ENCODE measurements at regions not wholly inside any gene's neighbourhood (a gene's known extent, or its start where the extent isn't known, plus 50 kb on each side); places are given as distances from the start of the nearest gene placed in this dataset.
"Not testable (repeated sequence)": the region's sequence is repeated elsewhere in the genome, so short reads cannot be mapped to it uniquely, and the experiment has no call there.

GRCh38 chr1:195851016-195851601 lies 757.1 kb downstream of the KCNT2 start:
- DNase-seq (no peak), ATAC-seq (replicated peaks in 1 of 4) (no peak)
- no peak overlapping the region for H3K4me3 ChIP-seq (ENCODE audit: control insufficient read depth in 1 of 2, extremely low read depth in 1 of 2, low read length in 1 of 2)
- H3K4me1 Mint-ChIP-seq: no peaks in the 10 kb centered on the region
- no peaks in the 10 kb centered on the region for H3K4me1 ChIP-seq (ENCODE audit: control insufficient read depth in 1 of 2, extremely low read depth in 1 of 2, insufficient read depth in 2 of 2, low read length in 2 of 2)
- peaks cover 0 to 9% (median 0%) of the 10 kb centered on the region in 3 donors for H3K9me3 Mint-ChIP-seq
- H3K27me3 Mint-ChIP-seq: no peaks in the 10 kb centered on the region
- no peaks in the 10 kb centered on the region for H3K36me3 Mint-ChIP-seq
- POLR2A ChIA-PET: no interaction called here
- no CpG with 5 or more reads among the region's 5 CpGs for WGBS (ENCODE audit: insufficient coverage)
- H3K4me3 Mint-ChIP-seq: no peak overlapping the region
- H3K9me3 ChIP-seq: no peaks in the 10 kb centered on the region
- no peak overlapping the region for H3K27ac ChIP-seq (ENCODE audit: low read length)
- H3K27me3 ChIP-seq (replicated peaks in 1 of 2; ENCODE audit: control insufficient read depth in 2 of 2, extremely low read depth in 1 of 2, insufficient read depth in 2 of 2, low read length in 1 of 2): no peaks in the 10 kb centered on the region
- no peak overlapping the region for H3K27ac Mint-ChIP-seq
- no peaks in the 10 kb centered on the region for H3K36me3 ChIP-seq (ENCODE audit: control insufficient read depth in 2 of 2, extremely low read depth in 1 of 2, insufficient read depth in 1 of 2, low read length in 1 of 2)
- CTCF ChIA-PET: no interaction called here

GRCh38 chr1:195849180-195849579 lies 759.1 kb downstream of the KCNT2 start:
- ATAC-seq (replicated peaks in 1 of 4) (no peak), DNase-seq (no peak)
- Mint-ChIP-seq H3K4me3 (no peak overlapping the region), H3K4me1 (no peaks in the 10 kb centered on the region), H3K36me3 (no peaks in the 10 kb centered on the region), H3K9me3 (peaks cover 0 to 11% (median 6%) of the 10 kb centered on the region in 3 donors), H3K27ac (no peak overlapping the region), H3K27me3 (no peaks in the 10 kb centered on the region)
- Histone ChIP-seq H3K27me3 (replicated peaks in 1 of 2; ENCODE audit: control insufficient read depth in 2 of 2, extremely low read depth in 1 of 2, insufficient read depth in 2 of 2, low read length in 1 of 2) (no peaks in the 10 kb centered on the region), H3K27ac (ENCODE audit: low read length) (no peak overlapping the region), H3K4me3 (ENCODE audit: control insufficient read depth in 1 of 2, extremely low read depth in 1 of 2, low read length in 1 of 2) (no peak overlapping the region), H3K9me3 (no peaks in the 10 kb centered on the region), H3K36me3 (ENCODE audit: control insufficient read depth in 2 of 2, extremely low read depth in 1 of 2, insufficient read depth in 1 of 2, low read length in 1 of 2) (no peaks in the 10 kb centered on the region), H3K4me1 (ENCODE audit: control insufficient read depth in 1 of 2, extremely low read depth in 1 of 2, insufficient read depth in 2 of 2, low read length in 2 of 2) (no peaks in the 10 kb centered on the region)
- ChIA-PET POLR2A (no interaction called here), CTCF (no interaction called here)
- WGBS (ENCODE audit: insufficient coverage): no CpG with 5 or more reads among the region's 1 CpG

GRCh38 chr1:195847957-195848875 lies 760.0 kb downstream of the KCNT2 start:
- H3K36me3 Mint-ChIP-seq; H3K4me1 Mint-ChIP-seq; H3K27me3 ChIP-seq (replicated peaks in 1 of 2; ENCODE audit: control insufficient read depth in 2 of 2, extremely low read depth in 1 of 2, insufficient read depth in 2 of 2, low read length in 1 of 2); H3K27me3 Mint-ChIP-seq; H3K9me3 ChIP-seq; H3K4me3 ChIP-seq (ENCODE audit: control insufficient read depth in 1 of 2, extremely low read depth in 1 of 2, low read length in 1 of 2); ATAC-seq (replicated peaks in 1 of 4); H3K36me3 ChIP-seq (ENCODE audit: control insufficient read depth in 2 of 2, extremely low read depth in 1 of 2, insufficient read depth in 1 of 2, low read length in 1 of 2); H3K27ac ChIP-seq (ENCODE audit: low read length); H3K27ac Mint-ChIP-seq; H3K4me3 Mint-ChIP-seq; CTCF ChIA-PET; DNase-seq; H3K4me1 ChIP-seq (ENCODE audit: control insufficient read depth in 1 of 2, extremely low read depth in 1 of 2, insufficient read depth in 2 of 2, low read length in 2 of 2); POLR2A ChIA-PET: not testable (repeated sequence)
- peaks cover 0 to 14% (median 8%) of the 10 kb centered on the region in 3 donors for H3K9me3 Mint-ChIP-seq
- WGBS (ENCODE audit: insufficient coverage): 80% methylated on average over 14 of the region's 19 CpGs

GRCh38 chr1:195831789-195832188 lies 776.5 kb downstream of the KCNT2 start:
- DNase-seq (no peak), ATAC-seq (replicated peaks in 1 of 4) (no peak)
- H3K9me3 Mint-ChIP-seq: no peaks in the 10 kb centered on the region
- H3K27ac Mint-ChIP-seq: no peak overlapping the region
- WGBS (ENCODE audit: insufficient coverage): 86% methylated on average over 2 of the region's 4 CpGs
- no peak overlapping the region for H3K4me3 ChIP-seq (ENCODE audit: control insufficient read depth in 1 of 2, extremely low read depth in 1 of 2, low read length in 1 of 2)
- no peaks in the 10 kb centered on the region for H3K36me3 ChIP-seq (ENCODE audit: control insufficient read depth in 2 of 2, extremely low read depth in 1 of 2, insufficient read depth in 1 of 2, low read length in 1 of 2)
- no peaks in the 10 kb centered on the region for H3K9me3 ChIP-seq
- H3K4me1 ChIP-seq (ENCODE audit: control insufficient read depth in 1 of 2, extremely low read depth in 1 of 2, insufficient read depth in 2 of 2, low read length in 2 of 2): no peaks in the 10 kb centered on the region
- H3K4me1 Mint-ChIP-seq: no peaks in the 10 kb centered on the region
- H3K27me3 ChIP-seq (replicated peaks in 1 of 2; ENCODE audit: control insufficient read depth in 2 of 2, extremely low read depth in 1 of 2, insufficient read depth in 2 of 2, low read length in 1 of 2): no peaks in the 10 kb centered on the region
- no peak overlapping the region for H3K27ac ChIP-seq (ENCODE audit: low read length)
- no peaks in the 10 kb centered on the region for H3K27me3 Mint-ChIP-seq
- POLR2A ChIA-PET: no interaction called here
- no peaks in the 10 kb centered on the region for H3K36me3 Mint-ChIP-seq
- CTCF ChIA-PET: no interaction called here
- H3K4me3 Mint-ChIP-seq: no peak overlapping the region

- Histone ChIP-seq H3K4me3 (ENCODE audit: control insufficient read depth in 1 of 2, extremely low read depth in 1 of 2, low read length in 1 of 2) (no peak overlapping the region), H3K4me1 (ENCODE audit: control insufficient read depth in 1 of 2, extremely low read depth in 1 of 2, insufficient read depth in 2 of 2, low read length in 2 of 2) (no peaks in the 10 kb centered on the region), H3K36me3 (ENCODE audit: control insufficient read depth in 2 of 2, extremely low read depth in 1 of 2, insufficient read depth in 1 of 2, low read length in 1 of 2) (no peaks in the 10 kb centered on the region), H3K9me3 (no peaks in the 10 kb centered on the region), H3K27me3 (replicated peaks in 1 of 2; ENCODE audit: control insufficient read depth in 2 of 2, extremely low read depth in 1 of 2, insufficient read depth in 2 of 2, low read length in 1 of 2) (no peaks in the 10 kb centered on the region), H3K27ac (ENCODE audit: low read length) (no peak overlapping the region)
- no peak overlapping the region for H3K4me3 Mint-ChIP-seq
- DNase-seq (no peak), ATAC-seq (replicated peaks in 1 of 4) (no peak)
- POLR2A ChIA-PET: no interaction called here
- H3K27me3 Mint-ChIP-seq: no peaks in the 10 kb centered on the region
- no peaks in the 10 kb centered on the region for H3K36me3 Mint-ChIP-seq
- H3K27ac Mint-ChIP-seq: no peak overlapping the region
- H3K9me3 Mint-ChIP-seq: no peaks in the 10 kb centered on the region
- CTCF ChIA-PET: no interaction called here
- H3K4me1 Mint-ChIP-seq: no peaks in the 10 kb centered on the region
These were observed 779.9 kb downstream of the KCNT2 start for GRCh38 chr1:195828325-195828724.

DNA sequence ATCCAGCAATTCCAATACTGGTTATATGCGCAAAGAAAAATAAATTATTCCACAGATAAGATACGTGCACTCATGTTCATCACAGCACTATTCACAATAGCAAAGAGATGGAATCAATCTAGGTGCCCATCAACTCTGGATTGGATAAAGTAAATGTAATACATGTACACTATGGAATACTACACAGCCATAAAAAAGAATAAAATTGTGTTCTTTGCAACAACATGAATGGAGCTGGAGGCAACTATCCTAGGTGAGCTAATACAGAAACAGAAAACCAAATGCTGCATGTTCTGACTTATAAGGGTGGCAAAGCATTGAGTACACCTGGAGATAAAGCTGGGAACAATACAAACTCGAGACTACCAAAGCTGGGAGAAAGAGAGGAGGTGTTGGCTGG lies 787.3 kb downstream of the KCNT2 start:
- Mint-ChIP-seq H3K27me3 (no peaks in the 10 kb centered on the region), H3K9me3 (peaks cover 6 to 15% (median 6%) of the 10 kb centered on the region in 3 donors), H3K4me1 (no peaks in the 10 kb centered on the region), H3K27ac (no peak overlapping the region), H3K36me3 (no peaks in the 10 kb centered on the region), H3K4me3 (no peak overlapping the region)
- POLR2A ChIA-PET: no interaction called here
- CTCF ChIA-PET: no interaction called here
- no peaks in the 10 kb centered on the region for H3K36me3 ChIP-seq (ENCODE audit: control insufficient read depth in 2 of 2, extremely low read depth in 1 of 2, insufficient read depth in 1 of 2, low read length in 1 of 2)
- no peaks in the 10 kb centered on the region for H3K9me3 ChIP-seq
- H3K27ac ChIP-seq (ENCODE audit: low read length): no peak overlapping the region
- H3K4me1 ChIP-seq (ENCODE audit: control insufficient read depth in 1 of 2, extremely low read depth in 1 of 2, insufficient read depth in 2 of 2, low read length in 2 of 2): no peaks in the 10 kb centered on the region
- no CpG with 5 or more reads among the region's 3 CpGs for WGBS (ENCODE audit: insufficient coverage)
- no peak overlapping the region for H3K4me3 ChIP-seq (ENCODE audit: control insufficient read depth in 1 of 2, extremely low read depth in 1 of 2, low read length in 1 of 2)
- ATAC-seq (replicated peaks in 1 of 4) (no peak), DNase-seq (no peak)
- no peaks in the 10 kb centered on the region for H3K27me3 ChIP-seq (replicated peaks in 1 of 2; ENCODE audit: control insufficient read depth in 2 of 2, extremely low read depth in 1 of 2, insufficient read depth in 2 of 2, low read length in 1 of 2)

Data from T-cell (primary cell).